RWPE1 (cell line): ENCODE measurements at regions not wholly inside any gene's neighbourhood (a gene's known extent, or its start where the extent isn't known, plus 50 kb on each side); places are given as distances from the start of the nearest gene placed in this dataset.
"Not testable (repeated sequence)": the region's sequence is repeated elsewhere in the genome, so short reads cannot be mapped to it uniquely, and the experiment has no call there.

Source experiments
- CTCF ChIA-PET: fragments of 350-600 bp; sonication (Branson Sonifier 250); formaldehyde crosslinking; extraction: SDS; loops from one replicate; lab custom pipeline; 2021; lab: Yijun Ruan, JAX
- POLR2A ChIA-PET: fragments of 400-600 bp; formaldehyde crosslinking; extraction: SDS; loops from one replicate; lab custom pipeline; 2020; ENCODE audit warnings: antibody characterized with exemption; ENCODE audit not compliant: low non-redundant PET; lab: Yijun Ruan, JAX
- DNase-seq: peaks from one replicate; pipeline ENCODE4 v3.0.0; 2012; ENCODE audit warnings: low spot score
- H3K27ac ChIP-seq: fragments of 450-650 bp; 2 replicates; pipeline ENCODE4 v1.5.1; 2017
- TF ChIP-seq, protein P1 (sequence below): fragments of 450-650 bp; conservative IDR thresholded peaks from 2 replicates; pipeline ENCODE4 v1.5.1; 2017; ENCODE audit warnings: low read depth, mild to moderate bottlenecking

DNA sequence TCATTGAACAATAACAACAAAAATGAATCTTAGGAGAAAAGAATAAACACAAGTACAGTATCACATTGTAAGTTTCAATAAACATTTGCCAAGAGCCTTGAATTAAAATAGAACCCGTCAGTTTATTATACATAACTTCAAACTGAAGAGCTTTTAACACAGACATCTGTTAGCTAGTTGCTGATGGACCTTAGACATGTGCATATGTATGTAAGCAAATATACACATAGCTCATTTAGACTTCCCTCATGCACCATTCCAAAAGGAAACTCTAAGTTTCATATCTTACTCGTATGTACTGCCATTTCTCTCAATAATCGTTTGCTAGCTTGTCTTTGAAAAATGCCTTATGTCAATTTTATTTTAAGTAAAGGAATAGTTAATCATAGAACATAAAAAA lies 235.0 kb downstream of the TENT5A start:
- no peak overlapping the region for H3K27ac ChIP-seq
- POLR2A ChIA-PET, result no interaction called here
- TF ChIP-seq, protein P1, sequence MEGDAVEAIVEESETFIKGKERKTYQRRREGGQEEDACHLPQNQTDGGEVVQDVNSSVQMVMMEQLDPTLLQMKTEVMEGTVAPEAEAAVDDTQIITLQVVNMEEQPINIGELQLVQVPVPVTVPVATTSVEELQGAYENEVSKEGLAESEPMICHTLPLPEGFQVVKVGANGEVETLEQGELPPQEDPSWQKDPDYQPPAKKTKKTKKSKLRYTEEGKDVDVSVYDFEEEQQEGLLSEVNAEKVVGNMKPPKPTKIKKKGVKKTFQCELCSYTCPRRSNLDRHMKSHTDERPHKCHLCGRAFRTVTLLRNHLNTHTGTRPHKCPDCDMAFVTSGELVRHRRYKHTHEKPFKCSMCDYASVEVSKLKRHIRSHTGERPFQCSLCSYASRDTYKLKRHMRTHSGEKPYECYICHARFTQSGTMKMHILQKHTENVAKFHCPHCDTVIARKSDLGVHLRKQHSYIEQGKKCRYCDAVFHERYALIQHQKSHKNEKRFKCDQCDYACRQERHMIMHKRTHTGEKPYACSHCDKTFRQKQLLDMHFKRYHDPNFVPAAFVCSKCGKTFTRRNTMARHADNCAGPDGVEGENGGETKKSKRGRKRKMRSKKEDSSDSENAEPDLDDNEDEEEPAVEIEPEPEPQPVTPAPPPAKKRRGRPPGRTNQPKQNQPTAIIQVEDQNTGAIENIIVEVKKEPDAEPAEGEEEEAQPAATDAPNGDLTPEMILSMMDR, result no peak
- no peak for DNase-seq
- CTCF ChIA-PET, result interaction anchor here (0.7 kb wide), 1 partner anchor 10 kb away, joined by 4 read pairs; no protein-coding TSS in a partner anchor

DNA sequence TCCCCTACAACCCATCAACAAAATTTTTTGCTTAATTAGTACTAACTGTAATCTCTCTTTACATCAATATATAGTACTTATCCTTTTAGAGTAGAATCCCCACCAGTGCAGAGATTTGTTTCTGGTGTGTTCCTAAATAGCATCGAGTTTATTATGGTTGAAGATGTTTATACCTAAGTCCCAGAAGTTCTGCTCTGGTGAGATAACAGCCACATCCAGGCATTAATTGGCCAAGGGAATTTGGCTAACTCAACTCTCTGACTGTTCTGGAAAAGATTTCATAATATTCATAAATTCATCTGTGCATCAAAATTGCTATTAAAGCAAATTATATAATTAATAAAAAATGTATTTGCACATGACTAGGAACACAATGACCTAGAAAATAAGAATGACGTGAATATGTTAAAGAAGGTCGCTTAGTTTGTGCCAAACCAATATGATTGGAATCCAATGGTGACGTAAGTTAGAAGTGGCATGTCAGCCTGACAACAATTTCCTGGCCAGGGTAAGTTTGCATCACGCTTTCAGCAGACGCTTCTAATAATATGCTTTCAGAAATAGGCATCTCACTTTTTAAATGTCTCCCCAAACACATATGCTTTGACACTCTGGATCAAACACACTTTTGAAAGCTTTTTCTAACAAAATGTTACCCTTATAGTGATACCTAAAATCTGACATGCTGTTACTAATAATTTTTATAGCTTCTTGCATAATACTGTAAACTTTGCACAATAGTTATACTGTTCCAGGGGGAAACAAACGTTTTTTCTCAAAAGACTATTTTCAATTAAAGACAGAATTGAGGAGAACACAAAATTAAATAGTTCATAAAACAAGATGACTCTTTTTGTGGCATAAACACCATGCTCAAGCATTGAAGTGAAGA lies 236.7 kb downstream of the TENT5A start:
- no peak for DNase-seq
- ChIA-PET POLR2A (no interaction called here), CTCF (no interaction called here)
- TF ChIP-seq, protein P1, result no peak
- no peak overlapping the region for H3K27ac ChIP-seq

DNA sequence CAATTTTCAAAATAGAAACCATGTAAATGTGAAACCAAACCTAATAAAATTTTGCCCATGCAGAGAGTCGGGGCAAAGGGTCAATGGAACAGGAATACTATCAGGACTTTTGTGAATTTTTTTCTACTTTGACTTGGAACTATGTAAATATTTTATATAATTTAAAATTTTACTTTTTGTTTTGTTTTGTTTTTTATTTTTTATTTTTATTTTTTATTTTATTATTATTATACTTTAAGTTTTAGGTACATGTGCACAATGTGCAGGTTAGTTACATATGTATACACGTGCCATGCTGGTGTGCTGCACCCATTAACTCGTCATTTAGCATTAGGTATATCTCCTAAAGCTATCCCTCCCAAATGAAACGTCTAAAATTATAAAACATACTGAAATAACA lies 238.3 kb downstream of the TENT5A start:
- POLR2A ChIA-PET, H3K27ac ChIP-seq, DNase-seq, CTCF ChIA-PET: not testable (repeated sequence)

DNA sequence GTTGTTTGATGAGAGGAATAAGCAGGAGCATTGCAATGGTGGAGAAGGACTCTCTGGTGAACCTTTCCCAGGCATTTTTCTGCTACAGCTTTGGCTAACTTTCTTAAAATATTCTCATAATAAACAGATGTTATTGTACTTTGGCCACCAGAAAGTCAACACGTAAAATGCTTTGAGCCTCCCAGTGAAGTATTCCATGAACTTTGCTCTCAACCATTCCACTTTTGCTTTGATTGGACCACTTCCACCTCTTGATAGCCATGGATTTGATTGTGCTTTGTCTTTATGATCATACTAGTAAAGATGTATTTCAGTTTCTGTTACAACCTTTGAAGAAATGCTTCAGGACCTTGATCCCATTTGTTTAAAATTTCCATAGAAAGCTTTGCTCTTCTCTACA lies 241.1 kb downstream of the TENT5A start:
- no peak overlapping the region for H3K27ac ChIP-seq
- TF ChIP-seq, protein P1, result no peak
- ChIA-PET CTCF (no interaction called here), POLR2A (no interaction called here)
- no peak for DNase-seq

DNA sequence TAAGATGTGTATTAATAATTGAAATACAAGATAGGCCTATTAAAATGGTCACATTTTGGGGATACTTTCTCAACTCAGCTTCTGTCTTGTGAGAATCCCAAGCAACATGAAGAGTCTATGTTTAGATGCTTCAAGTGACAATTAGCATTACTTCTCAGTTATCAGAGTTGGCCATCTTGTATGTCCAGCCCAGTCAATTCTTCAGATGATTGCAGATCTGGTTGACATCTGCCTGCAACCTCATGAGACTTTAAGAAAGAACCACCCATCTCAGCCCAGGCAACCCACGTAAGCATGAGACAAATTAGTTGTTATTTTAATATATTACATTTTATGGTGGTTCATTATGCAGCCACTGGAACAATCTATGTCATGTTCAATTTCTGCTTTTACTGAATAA lies 256.5 kb downstream of the TENT5A start:
- CTCF ChIA-PET, result no interaction called here
- DNase-seq, result no peak
- TF ChIP-seq, protein P1, result no peak
- POLR2A ChIA-PET, result no interaction called here
- no peak overlapping the region for H3K27ac ChIP-seq

DNA sequence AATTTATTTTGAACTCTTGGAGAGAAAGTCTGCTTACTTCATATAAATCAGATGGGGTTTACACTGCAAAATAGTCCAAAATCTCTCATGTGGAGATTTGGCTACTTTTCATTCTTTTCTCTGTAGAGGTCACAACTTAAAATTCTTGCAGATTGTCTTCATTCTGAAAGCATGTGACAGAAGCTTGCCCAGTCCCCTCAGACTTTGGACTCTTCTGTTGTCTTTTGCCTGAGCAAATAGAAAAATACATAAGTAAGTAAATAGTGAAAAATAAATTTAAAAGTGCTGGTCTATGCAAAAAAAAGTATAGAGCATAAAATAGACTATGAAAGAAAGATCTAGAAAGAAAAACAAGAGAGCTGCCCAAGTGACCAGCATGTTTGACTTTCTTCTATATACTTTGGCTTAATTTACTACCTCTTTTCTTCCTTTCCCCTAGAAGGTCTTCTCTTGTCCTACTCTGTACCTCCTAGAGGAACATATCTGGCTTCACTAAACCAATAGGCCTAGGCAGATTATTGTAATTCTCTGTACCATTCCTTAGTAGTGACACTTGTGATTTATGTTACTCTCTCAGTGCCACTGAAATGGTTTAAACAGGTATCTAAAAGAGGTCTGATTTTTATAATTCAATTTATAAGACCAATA lies 260.9 kb downstream of the TENT5A start:
- CTCF ChIA-PET, result no interaction called here
- H3K27ac ChIP-seq, result no peak overlapping the region
- TF ChIP-seq, protein P1, result no peak
- no peak for DNase-seq
- POLR2A ChIA-PET, result no interaction called here

DNA sequence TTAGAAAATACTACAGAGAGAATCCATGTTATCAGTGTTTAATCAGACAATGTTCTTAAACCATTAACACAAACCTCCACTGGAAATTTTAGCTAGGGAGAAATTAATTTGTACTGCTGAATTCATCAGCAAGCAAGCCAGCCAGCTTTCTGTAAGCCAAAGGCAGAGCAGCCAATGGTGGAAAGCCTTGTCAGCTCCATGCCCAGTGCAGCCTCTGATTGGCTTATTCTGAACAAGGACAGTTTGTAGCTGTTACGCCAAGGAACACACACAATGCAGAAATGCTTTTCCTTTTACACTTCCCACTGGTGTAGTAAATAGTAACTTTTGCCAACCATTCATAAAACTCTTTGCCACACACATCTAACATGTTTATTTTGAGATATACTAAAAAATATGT lies 265.0 kb downstream of the TENT5A start:
- ChIA-PET POLR2A (no interaction called here), CTCF (no interaction called here)
- TF ChIP-seq, protein P1, result no peak

More for the DNA sequence above, 265.0 kb downstream of the TENT5A start:
- no peak overlapping the region for H3K27ac ChIP-seq
- DNase-seq, result no peak
